WTC11 (cell line): ENCODE measurements at regions not wholly inside any gene's neighbourhood (a gene's known extent, or its start where the extent isn't known, plus 50 kb on each side); places are given as distances from the start of the nearest gene placed in this dataset.

ENCODE experiments used
- ATAC-seq: fragments of 200-7000 bp; cut with Tn5 transposase; 2 replicates; pipeline ENCODE4 v1.10.0; 2021; ENCODE audit warnings: mild to moderate bottlenecking, moderate library complexity
- CTCF ChIA-PET: fragments of 300-600 bp; sonication (Branson Sonifier 250); formaldehyde crosslinking; loops from one replicate; lab custom pipeline; 2021; ENCODE audit warnings: antibody characterized with exemption; lab: Charles Lee
- POLR2A ChIA-PET: fragments of 350-600 bp; sonication (Branson Sonifier 250); formaldehyde crosslinking; loops from one replicate; lab custom pipeline; 2021; ENCODE audit warnings: antibody characterized with exemption; lab: Charles Lee
- DNase-seq: peaks from one replicate; pipeline ENCODE4 v3.0.0; 2021; ENCODE audit warnings: low spot score
- H3K27ac Mint-ChIP-seq: 2 replicates; pipeline ENCODE4 v1.8.0; 2021; ENCODE audit warnings: mixed read lengths
- H3K27me3 Mint-ChIP-seq: 2 replicates; pipeline ENCODE4 v1.8.0; 2021; ENCODE audit warnings: low read depth, mild to moderate bottlenecking, moderate library complexity, mixed read lengths
- H3K36me3 Mint-ChIP-seq: 2 replicates; pipeline ENCODE4 v1.8.0; 2021; ENCODE audit warnings: mixed read lengths
- H3K4me1 Mint-ChIP-seq: 2 replicates; pipeline ENCODE4 v1.8.0; 2022; ENCODE audit warnings: mixed read lengths
- H3K4me3 Mint-ChIP-seq: 2 replicates; pipeline ENCODE4 v1.8.0; 2021; ENCODE audit warnings: mild to moderate bottlenecking, moderate library complexity, mixed read lengths
- H3K9me3 Mint-ChIP-seq: 2 replicates; pipeline ENCODE4 v1.8.0; 2021; ENCODE audit warnings: mixed read lengths
- HMGA2 ChIP-seq: fragments of 250-450 bp; sonication (Bioruptor Pico); IDR thresholded peaks from 2 replicates; pipeline ENCODE4 v1.4.0; 2021; ENCODE audit warnings: mild to moderate bottlenecking, moderate library complexity
- NR3C1 ChIP-seq: sonication (generic); formaldehyde crosslinking; conservative IDR thresholded peaks from 2 replicates; pipeline ENCODE4 v1.8.1; 2023; ENCODE audit warnings: low read depth, mild to moderate bottlenecking, missing genetic modification reagents
- RELA ChIP-seq: sonication (generic); formaldehyde crosslinking; IDR thresholded peaks from 2 replicates; pipeline ENCODE4 v1.8.1; 2022; ENCODE audit warnings: missing genetic modification reagents, mild to moderate bottlenecking, borderline replicate concordance
- ZNF317 ChIP-seq: sonication (generic); formaldehyde crosslinking; IDR thresholded peaks from 2 replicates; pipeline ENCODE4 v1.8.1; 2023; ENCODE audit warnings: low read depth, mild to moderate bottlenecking, moderate library complexity, missing genetic modification reagents, borderline replicate concordance
- ZNF423 ChIP-seq: fragments of 250-450 bp; sonication (Bioruptor Pico); IDR thresholded peaks from 2 replicates; pipeline ENCODE4 v2.1.2; 2022; ENCODE audit warnings: mild to moderate bottlenecking, moderate library complexity
- TF ChIP-seq, protein P1 (sequence below): sonication (generic); formaldehyde crosslinking; IDR thresholded peaks from 2 replicates; pipeline ENCODE4 v1.8.0; 2023; ENCODE audit warnings: missing genetic modification reagents, mild to moderate bottlenecking, borderline replicate concordance
- TF ChIP-seq, protein P2 (sequence below): sonication (generic); formaldehyde crosslinking; conservative IDR thresholded peaks from 2 replicates; pipeline ENCODE4 v1.8.1; 2023; ENCODE audit warnings: mild to moderate bottlenecking, low read depth, missing genetic modification reagents, moderate library complexity
- TF ChIP-seq, protein P3 (sequence below): sonication (generic); formaldehyde crosslinking; IDR thresholded peaks from 2 replicates; pipeline ENCODE4 v1.8.1; 2023; ENCODE audit warnings: mild to moderate bottlenecking, moderate library complexity, missing genetic modification reagents
- TF ChIP-seq, protein P4 (sequence below): sonication (generic); formaldehyde crosslinking; IDR thresholded peaks from 2 replicates; pipeline ENCODE4 v1.8.0; 2022; ENCODE audit warnings: mild to moderate bottlenecking, missing genetic modification reagents
- TF ChIP-seq, protein P5 (sequence below): sonication (generic); formaldehyde crosslinking; IDR thresholded peaks from 2 replicates; pipeline ENCODE4 v1.8.0; 2023; ENCODE audit warnings: missing genetic modification reagents
- TF ChIP-seq, protein P6 (sequence below): fragments of 250-450 bp; sonication (Bioruptor Pico); IDR thresholded peaks from 2 replicates; pipeline ENCODE4 v2.1.2; 2022; ENCODE audit warnings: mild to moderate bottlenecking, moderate library complexity

DNA sequence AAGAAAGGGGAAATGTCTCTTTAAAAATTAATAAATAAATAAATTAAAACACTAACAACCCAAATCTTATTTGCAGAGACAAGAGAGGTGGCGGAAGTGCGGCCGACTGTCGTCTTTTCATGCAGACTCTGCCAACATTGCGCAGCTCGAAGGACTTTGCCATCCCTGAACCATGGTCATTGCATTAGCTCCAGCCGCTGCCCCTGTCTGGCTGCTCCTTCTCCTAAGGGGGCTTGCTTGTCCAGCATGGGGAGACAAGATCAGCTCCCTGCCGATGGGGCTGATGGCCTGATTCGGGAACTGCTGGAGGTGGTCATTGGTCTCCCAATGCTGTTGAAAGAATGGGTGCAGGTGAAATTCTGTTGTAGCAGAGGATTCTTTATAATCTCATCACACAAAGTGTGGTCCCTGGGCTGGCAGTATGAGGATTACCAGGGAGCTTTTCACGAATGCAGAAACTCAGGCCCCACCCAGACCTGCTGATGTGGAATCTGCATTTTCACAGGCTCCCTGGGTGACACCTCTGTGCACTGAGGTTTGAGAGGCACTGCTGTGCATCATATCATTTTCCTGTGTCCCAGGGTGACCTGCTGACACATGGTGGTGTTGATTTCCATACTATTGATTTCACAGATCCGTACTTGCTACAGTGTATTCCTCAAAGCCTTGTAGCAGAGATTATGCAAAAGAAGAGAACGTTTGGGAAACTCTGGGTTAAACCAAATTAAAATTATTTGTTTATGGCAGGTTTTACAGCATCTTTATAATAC is 172.4 kb upstream of the ZMIZ1 start:
- TF ChIP-seq, protein P1, sequence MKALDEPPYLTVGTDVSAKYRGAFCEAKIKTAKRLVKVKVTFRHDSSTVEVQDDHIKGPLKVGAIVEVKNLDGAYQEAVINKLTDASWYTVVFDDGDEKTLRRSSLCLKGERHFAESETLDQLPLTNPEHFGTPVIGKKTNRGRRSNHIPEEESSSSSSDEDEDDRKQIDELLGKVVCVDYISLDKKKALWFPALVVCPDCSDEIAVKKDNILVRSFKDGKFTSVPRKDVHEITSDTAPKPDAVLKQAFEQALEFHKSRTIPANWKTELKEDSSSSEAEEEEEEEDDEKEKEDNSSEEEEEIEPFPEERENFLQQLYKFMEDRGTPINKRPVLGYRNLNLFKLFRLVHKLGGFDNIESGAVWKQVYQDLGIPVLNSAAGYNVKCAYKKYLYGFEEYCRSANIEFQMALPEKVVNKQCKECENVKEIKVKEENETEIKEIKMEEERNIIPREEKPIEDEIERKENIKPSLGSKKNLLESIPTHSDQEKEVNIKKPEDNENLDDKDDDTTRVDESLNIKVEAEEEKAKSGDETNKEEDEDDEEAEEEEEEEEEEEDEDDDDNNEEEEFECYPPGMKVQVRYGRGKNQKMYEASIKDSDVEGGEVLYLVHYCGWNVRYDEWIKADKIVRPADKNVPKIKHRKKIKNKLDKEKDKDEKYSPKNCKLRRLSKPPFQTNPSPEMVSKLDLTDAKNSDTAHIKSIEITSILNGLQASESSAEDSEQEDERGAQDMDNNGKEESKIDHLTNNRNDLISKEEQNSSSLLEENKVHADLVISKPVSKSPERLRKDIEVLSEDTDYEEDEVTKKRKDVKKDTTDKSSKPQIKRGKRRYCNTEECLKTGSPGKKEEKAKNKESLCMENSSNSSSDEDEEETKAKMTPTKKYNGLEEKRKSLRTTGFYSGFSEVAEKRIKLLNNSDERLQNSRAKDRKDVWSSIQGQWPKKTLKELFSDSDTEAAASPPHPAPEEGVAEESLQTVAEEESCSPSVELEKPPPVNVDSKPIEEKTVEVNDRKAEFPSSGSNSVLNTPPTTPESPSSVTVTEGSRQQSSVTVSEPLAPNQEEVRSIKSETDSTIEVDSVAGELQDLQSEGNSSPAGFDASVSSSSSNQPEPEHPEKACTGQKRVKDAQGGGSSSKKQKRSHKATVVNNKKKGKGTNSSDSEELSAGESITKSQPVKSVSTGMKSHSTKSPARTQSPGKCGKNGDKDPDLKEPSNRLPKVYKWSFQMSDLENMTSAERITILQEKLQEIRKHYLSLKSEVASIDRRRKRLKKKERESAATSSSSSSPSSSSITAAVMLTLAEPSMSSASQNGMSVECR (CRISPR knock-in tag): no peak
- CTCF ChIA-PET: interaction anchor here (1.5 kb wide), 1 partner anchor 306 kb away, joined by 4 read pairs; no protein-coding TSS in a partner anchor
- H3K27ac Mint-ChIP-seq: no peak overlapping the region
- no peak for DNase-seq
- ATAC-seq: no peak
- H3K4me1 Mint-ChIP-seq: peaks cover 23% of the 10 kb centered on the region
- H3K36me3 Mint-ChIP-seq: no peaks in the 10 kb centered on the region
- peaks cover 2% of the 10 kb centered on the region for H3K27me3 Mint-ChIP-seq
- POLR2A ChIA-PET: no interaction called here
- no peaks in the 10 kb centered on the region for H3K9me3 Mint-ChIP-seq
- H3K4me3 Mint-ChIP-seq: no peak overlapping the region

DNA sequence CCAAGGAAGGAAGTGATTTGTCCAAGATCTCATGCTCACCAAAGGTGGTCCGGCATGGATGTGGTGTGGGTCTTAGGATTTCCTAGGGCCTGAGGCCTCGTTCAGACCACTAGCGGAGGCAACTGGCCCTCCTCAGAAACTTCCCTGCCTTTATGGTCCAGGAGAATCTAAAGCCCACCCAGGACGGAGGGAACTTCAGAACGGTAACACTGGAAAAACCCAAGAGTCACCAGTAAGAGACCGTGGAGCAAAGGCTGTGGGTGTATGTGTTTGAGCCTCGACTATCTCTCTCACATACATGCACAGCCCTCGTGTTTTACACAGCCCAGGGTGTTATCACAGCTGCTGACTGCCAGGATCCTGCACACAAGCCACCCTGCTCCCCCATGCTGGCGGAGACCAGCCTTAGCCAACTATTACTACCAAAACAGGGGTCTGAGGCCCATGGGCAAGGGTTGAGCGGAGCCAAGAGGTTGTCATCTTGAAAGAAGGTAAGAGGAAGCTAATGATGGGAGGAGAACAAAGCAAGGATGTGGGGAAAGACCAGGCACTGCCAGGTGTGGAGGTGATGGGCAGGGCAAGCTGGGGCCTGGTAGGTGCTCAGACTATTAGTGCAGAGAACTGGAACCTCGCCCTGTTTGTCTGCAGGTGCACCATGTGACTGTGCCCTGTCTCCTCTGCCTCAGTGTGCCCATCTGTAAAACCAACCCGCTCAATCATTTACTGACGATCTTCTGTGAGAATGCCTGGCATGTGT is 170.2 kb upstream of the ZMIZ1 start:
- H3K27ac Mint-ChIP-seq: no peak overlapping the region
- H3K4me3 Mint-ChIP-seq: no peak overlapping the region
- TF ChIP-seq HMGA2 (CRISPR knock-in tag) (no peak), ZNF317 (CRISPR knock-in tag) (no peak)
- no peak for DNase-seq
- ATAC-seq: no peak
- CTCF ChIA-PET: no interaction called here
- POLR2A ChIA-PET: no interaction called here
- peaks cover 23% of the 10 kb centered on the region for H3K4me1 Mint-ChIP-seq
- H3K36me3 Mint-ChIP-seq: no peaks in the 10 kb centered on the region
- no peaks in the 10 kb centered on the region for H3K9me3 Mint-ChIP-seq
- peaks cover 2% of the 10 kb centered on the region; the same call in 1 of the 2 replicates for H3K27me3 Mint-ChIP-seq

DNA sequence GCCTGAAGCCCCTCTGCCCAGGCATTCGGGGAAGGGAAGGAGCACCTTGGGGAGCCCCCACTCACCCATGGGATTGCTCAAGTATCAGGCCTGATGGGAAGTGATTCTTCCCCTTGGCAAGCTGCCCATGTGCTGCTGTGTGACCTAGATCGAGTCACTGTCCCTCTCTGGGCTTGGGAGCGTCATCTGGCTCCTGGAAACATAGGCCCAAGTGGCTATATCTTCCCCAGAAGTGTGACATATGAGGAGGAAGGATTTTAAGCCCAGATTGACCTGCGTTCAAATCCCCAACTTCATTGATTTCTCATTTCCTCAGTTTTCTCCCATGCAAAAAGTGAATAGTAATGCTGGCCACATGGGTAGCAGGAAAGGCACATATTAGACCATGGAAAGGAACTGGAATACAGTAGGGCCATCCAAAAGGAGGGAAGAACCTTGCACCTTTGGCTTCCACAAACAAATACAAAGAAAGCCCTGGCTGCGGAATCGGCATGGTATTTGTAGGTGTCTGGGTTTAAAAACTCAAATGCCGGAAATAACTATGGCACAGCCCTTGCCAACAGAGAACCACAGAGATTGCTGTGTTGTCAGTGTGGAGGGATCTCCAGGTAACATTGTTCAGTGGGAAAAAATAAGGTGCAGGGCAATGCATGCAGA is 169.5 kb upstream of the ZMIZ1 start:
- Mint-ChIP-seq H3K27me3 (peaks cover 2% of the 10 kb centered on the region; the same call in 1 of the 2 replicates), H3K9me3 (no peaks in the 10 kb centered on the region), H3K27ac (no peak overlapping the region; the same call in 1 of the 2 replicates), H3K4me3 (no peak overlapping the region)
- DNase-seq (no peak), ATAC-seq (no peak)
- ChIA-PET CTCF (no interaction called here), POLR2A (no interaction called here)
- TF ChIP-seq, protein P2, sequence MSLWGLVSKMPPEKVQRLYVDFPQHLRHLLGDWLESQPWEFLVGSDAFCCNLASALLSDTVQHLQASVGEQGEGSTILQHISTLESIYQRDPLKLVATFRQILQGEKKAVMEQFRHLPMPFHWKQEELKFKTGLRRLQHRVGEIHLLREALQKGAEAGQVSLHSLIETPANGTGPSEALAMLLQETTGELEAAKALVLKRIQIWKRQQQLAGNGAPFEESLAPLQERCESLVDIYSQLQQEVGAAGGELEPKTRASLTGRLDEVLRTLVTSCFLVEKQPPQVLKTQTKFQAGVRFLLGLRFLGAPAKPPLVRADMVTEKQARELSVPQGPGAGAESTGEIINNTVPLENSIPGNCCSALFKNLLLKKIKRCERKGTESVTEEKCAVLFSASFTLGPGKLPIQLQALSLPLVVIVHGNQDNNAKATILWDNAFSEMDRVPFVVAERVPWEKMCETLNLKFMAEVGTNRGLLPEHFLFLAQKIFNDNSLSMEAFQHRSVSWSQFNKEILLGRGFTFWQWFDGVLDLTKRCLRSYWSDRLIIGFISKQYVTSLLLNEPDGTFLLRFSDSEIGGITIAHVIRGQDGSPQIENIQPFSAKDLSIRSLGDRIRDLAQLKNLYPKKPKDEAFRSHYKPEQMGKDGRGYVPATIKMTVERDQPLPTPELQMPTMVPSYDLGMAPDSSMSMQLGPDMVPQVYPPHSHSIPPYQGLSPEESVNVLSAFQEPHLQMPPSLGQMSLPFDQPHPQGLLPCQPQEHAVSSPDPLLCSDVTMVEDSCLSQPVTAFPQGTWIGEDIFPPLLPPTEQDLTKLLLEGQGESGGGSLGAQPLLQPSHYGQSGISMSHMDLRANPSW (CRISPR knock-in tag): no peak
- TF ChIP-seq, protein P3, sequence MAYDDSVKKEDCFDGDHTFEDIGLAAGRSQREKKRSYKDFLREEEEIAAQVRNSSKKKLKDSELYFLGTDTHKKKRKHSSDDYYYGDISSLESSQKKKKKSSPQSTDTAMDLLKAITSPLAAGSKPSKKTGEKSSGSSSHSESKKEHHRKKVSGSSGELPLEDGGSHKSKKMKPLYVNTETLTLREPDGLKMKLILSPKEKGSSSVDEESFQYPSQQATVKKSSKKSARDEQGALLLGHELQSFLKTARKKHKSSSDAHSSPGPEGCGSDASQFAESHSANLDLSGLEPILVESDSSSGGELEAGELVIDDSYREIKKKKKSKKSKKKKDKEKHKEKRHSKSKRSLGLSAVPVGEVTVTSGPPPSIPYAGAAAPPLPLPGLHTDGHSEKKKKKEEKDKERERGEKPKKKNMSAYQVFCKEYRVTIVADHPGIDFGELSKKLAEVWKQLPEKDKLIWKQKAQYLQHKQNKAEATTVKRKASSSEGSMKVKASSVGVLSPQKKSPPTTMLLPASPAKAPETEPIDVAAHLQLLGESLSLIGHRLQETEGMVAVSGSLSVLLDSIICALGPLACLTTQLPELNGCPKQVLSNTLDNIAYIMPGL (CRISPR knock-in tag): no peak
- TF ChIP-seq, protein P4, sequence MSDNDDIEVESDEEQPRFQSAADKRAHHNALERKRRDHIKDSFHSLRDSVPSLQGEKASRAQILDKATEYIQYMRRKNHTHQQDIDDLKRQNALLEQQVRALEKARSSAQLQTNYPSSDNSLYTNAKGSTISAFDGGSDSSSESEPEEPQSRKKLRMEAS (CRISPR knock-in tag): no peak
- TF ChIP-seq, protein P5, sequence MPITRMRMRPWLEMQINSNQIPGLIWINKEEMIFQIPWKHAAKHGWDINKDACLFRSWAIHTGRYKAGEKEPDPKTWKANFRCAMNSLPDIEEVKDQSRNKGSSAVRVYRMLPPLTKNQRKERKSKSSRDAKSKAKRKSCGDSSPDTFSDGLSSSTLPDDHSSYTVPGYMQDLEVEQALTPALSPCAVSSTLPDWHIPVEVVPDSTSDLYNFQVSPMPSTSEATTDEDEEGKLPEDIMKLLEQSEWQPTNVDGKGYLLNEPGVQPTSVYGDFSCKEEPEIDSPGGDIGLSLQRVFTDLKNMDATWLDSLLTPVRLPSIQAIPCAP (CRISPR knock-in tag): no peak
- TF ChIP-seq NR3C1: no peak
- TF ChIP-seq ZNF423 (CRISPR knock-in tag): no peak
- TF ChIP-seq RELA (CRISPR knock-in tag): no peak
- TF ChIP-seq, protein P6, sequence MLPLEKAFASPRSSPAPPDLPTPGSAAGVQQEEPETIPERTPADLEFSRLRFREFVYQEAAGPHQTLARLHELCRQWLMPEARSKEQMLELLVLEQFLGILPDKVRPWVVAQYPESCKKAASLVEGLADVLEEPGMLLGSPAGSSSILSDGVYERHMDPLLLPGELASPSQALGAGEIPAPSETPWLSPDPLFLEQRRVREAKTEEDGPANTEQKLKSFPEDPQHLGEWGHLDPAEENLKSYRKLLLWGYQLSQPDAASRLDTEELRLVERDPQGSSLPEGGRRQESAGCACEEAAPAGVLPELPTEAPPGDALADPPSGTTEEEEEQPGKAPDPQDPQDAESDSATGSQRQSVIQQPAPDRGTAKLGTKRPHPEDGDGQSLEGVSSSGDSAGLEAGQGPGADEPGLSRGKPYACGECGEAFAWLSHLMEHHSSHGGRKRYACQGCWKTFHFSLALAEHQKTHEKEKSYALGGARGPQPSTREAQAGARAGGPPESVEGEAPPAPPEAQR (CRISPR knock-in tag): no peak
- TF ChIP-seq, all 79 proteins: peak for 0
- peaks cover 22% of the 10 kb centered on the region for H3K4me1 Mint-ChIP-seq
- H3K36me3 Mint-ChIP-seq: no peaks in the 10 kb centered on the region
